ENCODE measurements at regions not wholly inside any gene's neighbourhood (a gene's known extent, or its start where the extent isn't known, plus 50 kb on each side); places are given as distances from the start of the nearest gene placed in this dataset.

DNA sequence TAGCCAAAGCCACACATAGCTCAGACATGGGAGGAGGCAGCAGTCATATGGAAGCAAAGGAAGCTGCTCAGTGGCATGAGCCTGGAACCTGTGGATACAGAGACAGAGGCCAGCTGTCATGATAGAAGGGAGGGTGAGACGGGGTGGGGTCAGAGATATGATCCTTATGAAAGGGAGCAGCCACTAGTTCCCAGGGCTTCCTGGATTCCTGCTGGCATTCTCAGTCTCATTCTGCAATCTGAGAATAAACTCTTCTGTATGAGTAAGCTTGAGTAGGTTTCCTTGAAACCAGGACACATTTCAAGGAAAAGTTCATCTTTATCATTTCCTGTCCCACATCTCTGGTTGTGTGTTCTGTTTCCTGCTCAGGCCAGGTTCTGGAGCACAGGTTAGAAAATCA lies 220.2 kb upstream of the SNX19 start:
- DNase-seq (ENCODE audit: insufficient read length, low spot score) (no peak), FAIRE-seq (no peak)
- no peak for TF ChIP-seq POLR2A (IDR thresholded peaks at IDR 0.05; ENCODE audit: low read depth, low read length)

DNA sequence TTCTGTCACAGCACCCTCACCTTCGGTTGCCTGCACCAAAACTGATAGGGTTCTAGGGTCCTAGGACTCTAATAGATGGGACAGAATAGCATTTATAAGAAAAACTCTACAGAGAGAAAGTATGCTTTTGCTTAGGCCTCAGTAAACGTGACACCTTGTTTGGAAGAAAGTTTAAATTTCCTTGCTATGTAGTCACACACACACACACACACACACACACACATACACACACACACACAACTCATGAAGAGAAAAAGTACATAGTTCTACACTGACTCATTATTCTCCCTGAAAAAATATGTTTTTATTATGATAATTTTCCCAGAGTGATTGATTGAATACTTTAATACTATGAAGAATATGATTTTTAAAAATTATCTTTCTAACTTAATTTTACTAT lies 220.8 kb upstream of the SNX19 start:
- DNase-seq (ENCODE audit: insufficient read length, low spot score): no peak
- TF ChIP-seq SPI1 (IDR thresholded peaks at IDR 0.05; ENCODE audit: low read depth, low read length) (no peak), POU2F2 (IDR thresholded peaks at IDR 0.05; ENCODE audit: low read depth, low read length) (no peak), POLR2AphosphoS5 (IDR thresholded peaks at IDR 0.05; ENCODE audit: low read depth, low read length) (no peak), PAX5 (IDR thresholded peaks at IDR 0.05; ENCODE audit: insufficient read depth, low read length, severe bottlenecking) (no peak), POLR2A (IDR thresholded peaks at IDR 0.05; ENCODE audit: low read depth, low read length) (no peak)
- no peak for FAIRE-seq

DNA sequence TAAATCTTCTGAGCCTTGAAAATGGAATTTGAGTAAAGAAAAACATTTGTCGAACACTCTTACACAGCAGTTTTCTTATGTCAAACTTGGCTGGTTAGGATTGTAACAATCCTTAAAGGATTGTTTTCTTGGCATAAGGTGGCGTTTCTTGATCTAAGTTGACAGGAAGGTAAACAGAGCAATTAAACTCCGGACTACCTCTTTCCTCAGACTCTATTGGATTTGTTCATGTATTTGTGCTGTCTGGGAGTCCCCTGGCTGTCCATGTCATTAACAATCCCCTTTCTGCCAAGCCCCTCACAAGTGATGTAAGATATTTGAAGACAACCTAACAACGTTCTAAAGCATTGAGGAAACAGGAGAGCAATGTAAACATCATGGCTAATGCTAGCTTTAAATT lies 222.5 kb upstream of the SNX19 start:
- TF ChIP-seq POLR2A (IDR thresholded peaks at IDR 0.05; ENCODE audit: low read depth, low read length): no peak
- no peak for TF ChIP-seq TAF1 (IDR thresholded peaks at IDR 0.05; ENCODE audit: low read depth, low read length)
- no peak for TF ChIP-seq PAX5 (IDR thresholded peaks at IDR 0.05; ENCODE audit: insufficient read depth, low read length, severe bottlenecking)
- no peak for TF ChIP-seq POU2F2 (IDR thresholded peaks at IDR 0.05; ENCODE audit: low read depth, low read length)
- no peak for TF ChIP-seq POLR2AphosphoS5 (IDR thresholded peaks at IDR 0.05; ENCODE audit: low read depth, low read length)
- no peak for TF ChIP-seq SPI1 (IDR thresholded peaks at IDR 0.05; ENCODE audit: low read depth, low read length)
- DNase-seq (ENCODE audit: insufficient read length, low spot score): no peak
- no peak for FAIRE-seq

DNA sequence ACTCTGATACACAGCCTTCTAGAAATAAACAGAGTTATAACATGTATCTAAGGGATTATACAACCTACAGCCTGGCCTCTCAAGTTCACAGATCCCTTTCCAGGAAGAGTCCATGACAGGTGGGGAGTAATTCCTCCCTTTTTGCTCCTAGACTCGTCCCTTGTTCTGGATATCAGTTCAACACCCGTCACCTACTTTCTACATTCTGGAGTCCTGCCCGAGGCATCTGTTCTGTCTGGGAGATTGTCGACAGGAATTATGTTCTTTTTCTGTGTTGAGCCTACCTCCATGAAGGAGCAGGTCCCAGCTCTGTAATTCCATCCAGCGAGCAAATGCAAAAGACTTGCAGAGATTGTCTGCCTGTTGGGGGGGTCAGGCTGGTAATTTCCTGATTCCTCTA lies 224.6 kb upstream of the NTM start:
- no peak for FAIRE-seq
- DNase-seq (ENCODE audit: insufficient read length, low spot score): no peak

DNA sequence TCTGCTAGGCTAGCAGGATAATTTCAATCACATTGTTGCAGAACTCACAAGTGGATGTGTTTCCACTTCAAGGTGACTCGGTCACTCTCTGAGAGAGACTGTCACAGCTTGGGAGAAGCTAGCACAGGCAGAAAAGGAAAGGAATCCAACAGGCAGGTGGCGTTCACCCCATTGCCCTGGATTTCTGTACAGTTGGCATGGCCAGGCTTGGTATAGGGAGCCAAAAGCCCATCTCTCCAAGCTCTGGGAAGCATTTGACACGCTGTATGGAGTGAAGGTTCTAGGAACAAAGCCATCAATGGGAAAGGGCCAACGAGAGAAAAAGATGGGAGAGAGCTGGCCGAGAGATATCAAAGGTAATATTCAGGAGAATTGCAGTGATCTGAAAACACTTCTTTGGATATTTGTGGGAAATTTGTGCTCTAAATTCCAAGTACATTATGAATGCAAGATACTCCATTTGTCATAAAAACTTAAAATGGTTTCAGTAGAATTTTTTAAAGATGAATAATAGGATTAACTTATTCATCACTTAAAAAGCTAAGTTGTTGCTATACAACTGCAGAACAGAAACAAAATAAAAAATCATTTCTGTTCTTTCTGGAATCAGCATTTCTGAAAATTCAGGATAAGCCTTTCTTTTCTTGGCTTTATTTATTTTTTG lies 223.5 kb upstream of the NTM start:
- no peak for FAIRE-seq
- no peak for DNase-seq (ENCODE audit: insufficient read length, low spot score)
- TF ChIP-seq POLR2AphosphoS5 (IDR thresholded peaks at IDR 0.05; ENCODE audit: low read depth, low read length): no peak
- no peak for TF ChIP-seq TAF1 (IDR thresholded peaks at IDR 0.05; ENCODE audit: low read depth, low read length)
- TF ChIP-seq POU2F2 (IDR thresholded peaks at IDR 0.05; ENCODE audit: low read depth, low read length): no peak
- TF ChIP-seq PAX5 (IDR thresholded peaks at IDR 0.05; ENCODE audit: insufficient read depth, low read length, severe bottlenecking): no peak
- no peak for TF ChIP-seq SPI1 (IDR thresholded peaks at IDR 0.05; ENCODE audit: low read depth, low read length)
- TF ChIP-seq POLR2A (IDR thresholded peaks at IDR 0.05; ENCODE audit: low read depth, low read length): no peak

More for the DNA sequence above, 224.6 kb upstream of the NTM start:
- TF ChIP-seq PAX5 (IDR thresholded peaks at IDR 0.05; ENCODE audit: insufficient read depth, low read length, severe bottlenecking) (no peak), SPI1 (IDR thresholded peaks at IDR 0.05; ENCODE audit: low read depth, low read length) (no peak)

DNA sequence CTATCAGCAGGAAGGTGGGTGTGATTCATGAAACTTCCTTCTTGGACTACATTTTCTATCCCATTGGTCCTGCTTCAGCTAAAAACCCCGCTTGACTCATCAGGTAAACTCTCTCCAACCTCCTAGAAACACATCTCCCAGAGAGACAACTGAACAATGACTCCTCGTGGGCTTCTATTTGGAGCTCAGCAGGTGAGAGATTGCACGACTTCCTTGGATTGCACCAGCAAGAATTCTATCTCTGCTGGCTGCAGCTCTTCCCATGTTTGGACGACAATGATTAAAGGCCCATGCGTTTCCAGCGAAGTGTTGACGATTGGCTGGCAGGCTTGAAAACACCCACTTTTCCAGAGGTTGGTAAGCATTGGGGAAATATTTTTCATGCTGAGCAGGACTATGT lies 216.1 kb upstream of the NTM start:
- DNase-seq (ENCODE audit: insufficient read length, low spot score): no peak
- TF ChIP-seq PAX5 (IDR thresholded peaks at IDR 0.05; ENCODE audit: insufficient read depth, low read length, severe bottlenecking) (no peak), POU2F2 (IDR thresholded peaks at IDR 0.05; ENCODE audit: low read depth, low read length) (no peak), SPI1 (IDR thresholded peaks at IDR 0.05; ENCODE audit: low read depth, low read length) (no peak), TAF1 (IDR thresholded peaks at IDR 0.05; ENCODE audit: low read depth, low read length) (no peak), POLR2AphosphoS5 (IDR thresholded peaks at IDR 0.05; ENCODE audit: low read depth, low read length) (no peak), POLR2A (IDR thresholded peaks at IDR 0.05; ENCODE audit: low read depth, low read length) (no peak)
- FAIRE-seq: no peak

DNA sequence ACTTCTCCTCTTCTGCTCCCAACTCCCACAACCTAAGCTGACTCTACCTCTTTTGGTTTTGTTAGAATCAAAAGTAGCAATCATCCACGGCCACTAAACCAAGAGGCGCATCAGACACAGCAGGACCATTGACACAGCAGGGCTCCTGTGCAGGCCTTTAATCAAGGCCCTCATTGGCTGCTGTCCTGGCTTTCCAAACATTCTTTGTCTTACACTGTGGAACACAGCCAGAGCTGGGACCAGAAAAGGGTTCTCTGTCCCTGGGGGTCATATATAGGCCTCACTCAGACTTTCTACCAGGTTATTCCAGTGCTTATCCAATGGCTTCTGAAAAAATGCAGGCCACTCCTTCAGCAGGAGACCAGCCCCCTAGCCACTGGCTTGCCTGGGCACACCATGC lies 212.7 kb upstream of the NTM start:
- no peak for FAIRE-seq

DNA sequence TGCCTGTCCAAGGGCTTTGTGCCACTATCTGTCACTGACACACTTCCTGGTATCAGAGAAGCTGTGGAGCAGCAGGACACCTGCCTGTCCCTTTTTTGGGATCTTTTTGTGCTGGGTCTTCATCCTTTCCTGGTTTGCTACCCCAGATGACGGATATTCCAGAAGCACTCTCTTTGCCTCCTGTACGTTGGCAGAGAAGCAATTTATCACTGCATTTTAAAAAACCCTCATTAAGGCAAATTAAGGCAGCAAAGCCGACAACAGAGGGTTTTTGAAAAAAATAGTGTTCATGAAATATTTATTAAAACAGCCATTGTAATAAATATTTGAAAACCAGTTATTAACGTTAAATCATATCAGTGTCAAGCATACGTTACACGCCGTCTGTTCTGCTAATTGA lies 209.6 kb upstream of the NTM start:
- TF ChIP-seq POLR2A (IDR thresholded peaks at IDR 0.05; ENCODE audit: low read depth, low read length) (no peak), SPI1 (IDR thresholded peaks at IDR 0.05; ENCODE audit: low read depth, low read length) (no peak), PAX5 (IDR thresholded peaks at IDR 0.05; ENCODE audit: insufficient read depth, low read length, severe bottlenecking) (no peak), POU2F2 (IDR thresholded peaks at IDR 0.05; ENCODE audit: low read depth, low read length) (no peak), TAF1 (IDR thresholded peaks at IDR 0.05; ENCODE audit: low read depth, low read length) (no peak), POLR2AphosphoS5 (IDR thresholded peaks at IDR 0.05; ENCODE audit: low read depth, low read length) (no peak)
- DNase-seq (ENCODE audit: insufficient read length, low spot score): no peak
- no peak for FAIRE-seq

More for the DNA sequence above, 212.7 kb upstream of the NTM start:
- DNase-seq (ENCODE audit: insufficient read length, low spot score): no peak
- TF ChIP-seq POLR2A (IDR thresholded peaks at IDR 0.05; ENCODE audit: low read depth, low read length) (no peak), PAX5 (IDR thresholded peaks at IDR 0.05; ENCODE audit: insufficient read depth, low read length, severe bottlenecking) (no peak), POLR2AphosphoS5 (IDR thresholded peaks at IDR 0.05; ENCODE audit: low read depth, low read length) (no peak), POU2F2 (IDR thresholded peaks at IDR 0.05; ENCODE audit: low read depth, low read length) (no peak), TAF1 (IDR thresholded peaks at IDR 0.05; ENCODE audit: low read depth, low read length) (no peak), SPI1 (IDR thresholded peaks at IDR 0.05; ENCODE audit: low read depth, low read length) (no peak)

DNA sequence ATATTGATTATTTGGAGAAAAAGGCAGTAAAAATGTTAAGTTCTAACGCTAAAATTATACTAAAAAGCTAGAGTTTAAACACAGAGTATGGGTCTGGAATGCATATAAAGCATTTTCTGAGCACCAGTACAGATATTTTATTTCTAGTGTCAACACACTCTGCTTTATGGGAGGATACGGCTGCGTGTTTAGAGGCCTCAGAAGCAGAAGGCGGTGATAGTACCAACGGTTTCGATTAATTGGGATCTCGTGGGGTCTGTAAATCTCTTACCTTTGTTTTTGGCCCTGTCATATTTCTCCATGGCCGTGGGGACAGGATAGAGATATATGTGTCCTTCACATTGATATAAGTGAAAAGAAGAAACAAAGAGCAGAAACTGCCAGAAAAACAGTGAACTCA lies 206.8 kb upstream of the NTM start:
- TF ChIP-seq POLR2A (IDR thresholded peaks at IDR 0.05; ENCODE audit: low read depth, low read length) (no peak), TAF1 (IDR thresholded peaks at IDR 0.05; ENCODE audit: low read depth, low read length) (no peak), PAX5 (IDR thresholded peaks at IDR 0.05; ENCODE audit: insufficient read depth, low read length, severe bottlenecking) (no peak)
- FAIRE-seq (no peak), DNase-seq (ENCODE audit: insufficient read length, low spot score) (no peak)

DNA sequence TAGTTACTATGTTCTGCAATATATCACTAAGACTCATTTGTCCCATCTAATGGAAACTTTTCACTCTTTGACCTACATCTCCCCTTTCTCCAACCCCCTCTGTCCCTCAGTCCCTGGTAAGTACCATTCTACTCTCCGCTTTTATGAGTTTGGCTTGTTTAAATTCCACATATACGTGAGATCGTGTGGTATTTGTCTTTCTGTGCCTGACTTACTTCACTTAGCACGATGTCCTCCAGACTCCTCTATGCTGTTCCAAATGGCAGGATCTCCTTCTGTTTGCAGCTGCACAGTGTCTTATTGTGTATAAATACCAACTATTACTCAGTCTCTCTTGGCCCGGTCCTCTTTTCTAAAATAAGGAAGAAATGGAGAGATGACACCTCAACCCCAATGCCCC lies 205.4 kb upstream of the NTM start:
- DNase-seq (ENCODE audit: insufficient read length, low spot score) (no peak), FAIRE-seq (no peak)
- TF ChIP-seq POU2F2 (IDR thresholded peaks at IDR 0.05; ENCODE audit: low read depth, low read length) (no peak), PAX5 (IDR thresholded peaks at IDR 0.05; ENCODE audit: insufficient read depth, low read length, severe bottlenecking) (no peak), SPI1 (IDR thresholded peaks at IDR 0.05; ENCODE audit: low read depth, low read length) (no peak), POLR2A (IDR thresholded peaks at IDR 0.05; ENCODE audit: low read depth, low read length) (no peak), TAF1 (IDR thresholded peaks at IDR 0.05; ENCODE audit: low read depth, low read length) (no peak), POLR2AphosphoS5 (IDR thresholded peaks at IDR 0.05; ENCODE audit: low read depth, low read length) (no peak)

All from GM12891 (cell line).